Breast epithelium (tissue), 4 donors: ENCODE measurements at regions not wholly inside any gene's neighbourhood (a gene's known extent, or its start where the extent isn't known, plus 50 kb on each side); places are given as distances from the start of the nearest gene placed in this dataset.

Experiments used
- DNase-seq, 2 donors: peaks; one replicate each; pipeline ENCODE4 v3.0.0-alpha.2; 2019; ENCODE audit warnings: low spot score in 2 of 2
- H3K27ac ChIP-seq, 2 donors: fragments of 200-600 bp; sonication (generic) in 1 of 2; one replicate each; pipeline ENCODE4 v1.5.1; 2016 to 2019; ENCODE audit warnings: mild to moderate bottlenecking in 1 of 2
- H3K27me3 ChIP-seq, 2 donors: fragments of 200-600 bp; sonication (generic) in 1 of 2; one replicate each; pipeline versions ENCODE4 v1.5.1 to v1.6.0; 2017 to 2019; ENCODE audit warnings: control low read depth in 1 of 2, mild to moderate bottlenecking in 1 of 2
- H3K36me3 ChIP-seq: fragments of 200-600 bp; one replicate; pipeline ENCODE4 v1.5.1; 2019
- H3K4me1 ChIP-seq, 2 donors: fragments of 200-600 bp; sonication (generic); one replicate each; pipeline ENCODE4 v1.5.1; 2016 to 2019; ENCODE audit warnings: control low read depth in 1 of 2
- H3K4me3 ChIP-seq, 3 donors: fragments of 200-600 bp; sonication (generic); 1 replicate in 2 of 3; 2 replicates in 1 of 3; pipeline ENCODE4 v1.5.1; 2016 to 2019; ENCODE audit warnings: mild to moderate bottlenecking in 3 of 3, moderate library complexity in 2 of 3
- H3K9me3 ChIP-seq, 2 donors: fragments of 200-600 bp; sonication (generic) in 1 of 2; one replicate each; pipeline ENCODE4 v1.5.1; 2016 to 2019; ENCODE audit warnings: control low read depth in 1 of 2
- POLR2A ChIP-seq: fragments of 450-650 bp; IDR thresholded peaks from one replicate; pipeline ENCODE4 v1.6.1; 2016; ENCODE audit warnings: antibody characterized with exemption, mild to moderate bottlenecking, moderate library complexity
- POLR2AphosphoS5 ChIP-seq, 3 donors: sonication (generic); formaldehyde crosslinking; IDR thresholded peaks; one replicate each; pipeline ENCODE4 v1.6.1; 2017; ENCODE audit warnings: antibody characterized with exemption in 3 of 3
- intact Hi-C: fragments of 100-400 bp; cut with DNase I; formaldehyde crosslinking; loops from one replicate; pipeline ENCODE4 v1.15.1; 2023; ENCODE audit warnings: low total_unique reads
- TF ChIP-seq, protein P1 (sequence below), 3 donors: fragments of 450-650 bp; IDR thresholded peaks; one replicate each; pipeline ENCODE4 v1.5.1; 2016 to 2017; ENCODE audit warnings: antibody characterized with exemption in 3 of 3, mild to moderate bottlenecking in 3 of 3, moderate library complexity in 3 of 3

DNA sequence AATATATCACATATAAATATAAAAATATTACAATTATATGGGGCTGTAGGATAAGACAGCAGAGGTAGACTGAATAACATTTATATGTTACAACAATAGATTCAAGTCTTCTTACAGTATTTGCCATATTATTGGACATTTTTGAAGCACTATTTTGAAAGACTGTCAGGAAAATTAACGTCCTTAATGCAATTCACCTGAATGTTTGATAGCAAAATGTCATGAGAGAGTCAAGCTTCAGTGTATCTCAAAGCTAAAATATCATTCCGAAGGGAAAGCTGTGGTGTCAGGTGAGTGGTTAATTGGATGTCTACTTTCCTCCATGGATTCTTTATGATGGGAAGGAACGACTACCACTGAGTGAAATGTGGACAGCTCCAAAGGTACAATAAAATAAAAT is 1004.0 kb downstream of the HACE1 start:
- Histone ChIP-seq H3K4me3 (no peak overlapping the region), H3K27ac (no peak overlapping the region), H3K36me3 (no peaks in the 10 kb centered on the region), H3K4me1 (no peaks in the 10 kb centered on the region), H3K9me3 (no peaks in the 10 kb centered on the region), H3K27me3 (no peaks in the 10 kb centered on the region)
- TF ChIP-seq POLR2A, result no peak
- no peak for TF ChIP-seq POLR2AphosphoS5 (IDR thresholded peaks at IDR 0.05)
- TF ChIP-seq, protein P1, sequence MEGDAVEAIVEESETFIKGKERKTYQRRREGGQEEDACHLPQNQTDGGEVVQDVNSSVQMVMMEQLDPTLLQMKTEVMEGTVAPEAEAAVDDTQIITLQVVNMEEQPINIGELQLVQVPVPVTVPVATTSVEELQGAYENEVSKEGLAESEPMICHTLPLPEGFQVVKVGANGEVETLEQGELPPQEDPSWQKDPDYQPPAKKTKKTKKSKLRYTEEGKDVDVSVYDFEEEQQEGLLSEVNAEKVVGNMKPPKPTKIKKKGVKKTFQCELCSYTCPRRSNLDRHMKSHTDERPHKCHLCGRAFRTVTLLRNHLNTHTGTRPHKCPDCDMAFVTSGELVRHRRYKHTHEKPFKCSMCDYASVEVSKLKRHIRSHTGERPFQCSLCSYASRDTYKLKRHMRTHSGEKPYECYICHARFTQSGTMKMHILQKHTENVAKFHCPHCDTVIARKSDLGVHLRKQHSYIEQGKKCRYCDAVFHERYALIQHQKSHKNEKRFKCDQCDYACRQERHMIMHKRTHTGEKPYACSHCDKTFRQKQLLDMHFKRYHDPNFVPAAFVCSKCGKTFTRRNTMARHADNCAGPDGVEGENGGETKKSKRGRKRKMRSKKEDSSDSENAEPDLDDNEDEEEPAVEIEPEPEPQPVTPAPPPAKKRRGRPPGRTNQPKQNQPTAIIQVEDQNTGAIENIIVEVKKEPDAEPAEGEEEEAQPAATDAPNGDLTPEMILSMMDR (IDR thresholded peaks at IDR 0.05), result no peak
- DNase-seq, result no peak
- intact Hi-C loops, result no loop called here

DNA sequence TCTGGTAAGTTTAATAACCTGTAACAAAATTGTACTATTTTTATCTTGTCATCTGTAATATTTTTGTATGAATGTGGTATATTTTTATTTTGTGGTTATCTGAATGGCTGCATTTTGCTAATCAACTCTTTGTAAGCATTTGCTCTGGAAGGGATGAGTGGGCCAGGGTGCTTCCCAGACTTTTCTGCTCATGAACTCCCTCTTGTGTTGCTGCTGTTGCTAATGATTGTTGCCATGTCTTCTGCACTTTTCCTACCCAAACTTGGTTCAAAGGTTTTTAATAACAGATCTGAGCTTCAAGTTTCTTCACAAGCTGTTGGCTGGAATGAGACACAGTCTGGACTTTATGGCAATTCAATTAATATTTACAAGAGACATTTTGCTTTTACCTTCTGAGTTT is 1005.7 kb downstream of the HACE1 start:
- DNase-seq, result no peak
- H3K36me3 ChIP-seq, result no peaks in the 10 kb centered on the region
- H3K27me3 ChIP-seq, result no peaks in the 10 kb centered on the region
- no peaks in the 10 kb centered on the region for H3K9me3 ChIP-seq
- TF ChIP-seq POLR2A (no peak), POLR2AphosphoS5 (IDR thresholded peaks at IDR 0.05) (no peak)
- TF ChIP-seq, protein P1 (IDR thresholded peaks at IDR 0.05), result no peak
- intact Hi-C loops, result no loop called here
- no peak overlapping the region for H3K4me3 ChIP-seq
- no peaks in the 10 kb centered on the region for H3K4me1 ChIP-seq
- no peak overlapping the region for H3K27ac ChIP-seq

DNA sequence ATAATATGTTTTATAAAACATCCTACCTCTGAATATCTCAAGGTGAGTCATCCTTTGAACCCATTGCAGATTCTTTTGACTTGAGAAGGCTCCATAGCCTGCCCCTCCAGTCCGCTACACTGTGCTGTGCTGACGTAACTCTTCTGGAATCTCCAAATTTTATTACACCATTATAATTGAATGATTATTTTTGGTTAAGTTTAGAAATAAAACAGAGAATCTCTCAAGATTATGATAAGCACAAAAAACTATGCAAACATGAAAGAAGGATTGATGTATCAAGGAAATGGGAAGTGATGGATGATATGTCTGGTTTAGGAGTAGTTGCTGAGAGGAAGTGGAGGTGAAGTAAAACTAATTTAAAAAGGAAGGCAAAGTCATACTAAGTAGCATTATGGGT is 1021.3 kb downstream of the HACE1 start:
- intact Hi-C loops, result no loop called here

DNA sequence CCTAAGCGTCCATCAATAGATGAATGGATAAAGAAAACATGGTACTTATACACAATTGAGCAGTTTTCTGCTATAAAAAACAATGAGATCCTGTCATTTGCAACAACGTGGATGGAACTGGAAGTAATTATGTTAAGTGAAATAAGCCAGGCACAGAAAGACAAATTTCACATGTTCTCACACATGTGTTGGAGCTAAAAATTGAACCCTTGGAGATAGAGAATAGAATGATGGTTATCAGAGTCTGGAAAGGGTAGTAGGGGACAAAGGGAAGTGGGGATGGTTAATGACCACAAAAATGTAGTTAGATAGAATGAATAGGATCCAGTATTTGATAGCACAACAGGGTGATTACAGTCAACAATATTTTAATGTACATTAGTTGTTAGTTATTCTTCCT is 1033.5 kb downstream of the HACE1 start:
- no peaks in the 10 kb centered on the region for H3K9me3 ChIP-seq
- intact Hi-C loops, result no loop called here
- no peaks in the 10 kb centered on the region for H3K27me3 ChIP-seq
- no peaks in the 10 kb centered on the region for H3K4me1 ChIP-seq
- no peak for DNase-seq
- H3K27ac ChIP-seq, result no peak overlapping the region
- TF ChIP-seq, protein P1 (IDR thresholded peaks at IDR 0.05), result no peak
- TF ChIP-seq POLR2A (no peak), POLR2AphosphoS5 (IDR thresholded peaks at IDR 0.05) (no peak)
- no peak overlapping the region for H3K4me3 ChIP-seq
- H3K36me3 ChIP-seq, result no peaks in the 10 kb centered on the region

More for the DNA sequence above, 1021.3 kb downstream of the HACE1 start:
- no peaks in the 10 kb centered on the region for H3K9me3 ChIP-seq
- no peak overlapping the region for H3K4me3 ChIP-seq
- no peaks in the 10 kb centered on the region for H3K36me3 ChIP-seq
- TF ChIP-seq, protein P1 (IDR thresholded peaks at IDR 0.05), result no peak
- TF ChIP-seq POLR2AphosphoS5 (IDR thresholded peaks at IDR 0.05) (no peak), POLR2A (no peak)
- no peak overlapping the region for H3K27ac ChIP-seq
- H3K27me3 ChIP-seq, result no peaks in the 10 kb centered on the region
- no peak for DNase-seq
- H3K4me1 ChIP-seq, result no peaks in the 10 kb centered on the region

DNA sequence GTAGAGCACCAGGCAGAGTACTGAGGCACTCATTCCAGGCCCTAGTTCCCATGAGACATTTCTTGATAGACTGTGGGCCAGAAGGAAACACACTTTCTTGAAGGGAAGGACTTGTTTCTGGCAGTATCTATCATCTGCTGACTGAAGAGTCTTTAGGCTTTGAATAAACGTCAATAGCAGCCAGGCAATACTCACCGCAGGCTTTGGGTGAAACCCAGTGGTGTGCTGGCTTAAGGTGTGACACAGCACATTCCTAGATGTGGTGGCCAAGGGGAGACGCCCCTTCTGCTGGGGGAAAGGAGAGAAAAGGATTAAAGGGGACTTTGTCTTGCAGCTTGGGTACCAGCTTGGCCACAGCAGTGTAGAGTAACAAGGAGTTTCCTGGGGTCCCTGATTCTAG is 1039.6 kb downstream of the HACE1 start:
- intact Hi-C loops, result no loop called here
- H3K27me3 ChIP-seq, result no peaks in the 10 kb centered on the region
- no peak for DNase-seq
- TF ChIP-seq, protein P1 (IDR thresholded peaks at IDR 0.05), result no peak
- TF ChIP-seq POLR2AphosphoS5 (IDR thresholded peaks at IDR 0.05) (no peak), POLR2A (no peak)
- H3K27ac ChIP-seq, result no peak overlapping the region
- H3K9me3 ChIP-seq, result peaks cover 0 to 6% of the 10 kb centered on the region in 2 donors
- H3K4me3 ChIP-seq, result no peak overlapping the region
- no peaks in the 10 kb centered on the region for H3K4me1 ChIP-seq
- no peaks in the 10 kb centered on the region for H3K36me3 ChIP-seq
